H9 (cell line): ENCODE measurements at regions not wholly inside any gene's neighbourhood (a gene's known extent, or its start where the extent isn't known, plus 50 kb on each side); places are given as distances from the start of the nearest gene placed in this dataset.

Source experiments
- DNase-seq: peaks from one replicate; pipeline ENCODE4 v3.0.0-alpha.2; 2017
- H2AFZ ChIP-seq: one replicate; pipeline ENCODE4 v1.6.1; 2013; ENCODE audit warnings: mild to moderate bottlenecking, low read length, control low read depth, moderate library complexity
- H2AK5ac ChIP-seq: 2 replicates; pipeline ENCODE4 v1.6.1; 2013; ENCODE audit warnings: low read length, control low read depth, mixed read lengths; ENCODE audit not compliant: insufficient read length
- H2BK120ac ChIP-seq: one replicate; pipeline ENCODE4 v1.6.1; 2013; ENCODE audit warnings: low read depth, mild to moderate bottlenecking, low read length, control low read depth, inconsistent platforms; ENCODE audit not compliant: poor library complexity, severe bottlenecking
- H2BK12ac ChIP-seq: 2 replicates; pipeline ENCODE4 v1.6.1; 2013; ENCODE audit warnings: low read length, control low read depth, mixed read lengths, low read depth; ENCODE audit not compliant: insufficient read length
- H2BK15ac ChIP-seq: 2 replicates; pipeline ENCODE4 v1.6.1; 2013; ENCODE audit warnings: low read depth, low read length, control low read depth
- H2BK20ac ChIP-seq: one replicate; pipeline ENCODE4 v1.6.1; 2013; ENCODE audit warnings: low read depth, mild to moderate bottlenecking, low read length, control low read depth, inconsistent platforms; ENCODE audit not compliant: poor library complexity, severe bottlenecking
- H2BK5ac ChIP-seq: 2 replicates; pipeline ENCODE4 v1.6.1; 2013; ENCODE audit warnings: low read length, control low read depth, mixed read lengths; ENCODE audit not compliant: insufficient read length
- H3K14ac ChIP-seq: 2 replicates; pipeline ENCODE4 v1.6.1; 2013; ENCODE audit warnings: low read length, control low read depth; ENCODE audit not compliant: insufficient read depth
- H3K18ac ChIP-seq: 2 replicates; pipeline ENCODE4 v1.6.1; 2013; ENCODE audit warnings: low read depth, mild to moderate bottlenecking, mixed read lengths, low read length, control low read depth; ENCODE audit not compliant: insufficient read length
- H3K23ac ChIP-seq: 2 replicates; pipeline ENCODE4 v1.6.1; 2013; ENCODE audit warnings: low read length, control low read depth, mixed read lengths, low read depth; ENCODE audit not compliant: insufficient read length
- H3K23me2 ChIP-seq: 2 replicates; pipeline ENCODE4 v1.6.1; 2013; ENCODE audit warnings: low read depth, mild to moderate bottlenecking, mixed read lengths, low read length, control low read depth; ENCODE audit not compliant: insufficient read length, poor library complexity, severe bottlenecking
- H3K27ac ChIP-seq: 2 replicates; pipeline ENCODE4 v1.5.1; 2013; ENCODE audit warnings: low read length, control low read depth, mixed read lengths, low read depth; ENCODE audit not compliant: insufficient read length
- H3K27me3 ChIP-seq: 2 replicates; pipeline ENCODE4 v1.6.1; 2013; ENCODE audit warnings: low read length, control low read depth, inconsistent platforms; ENCODE audit not compliant: insufficient read depth
- H3K4ac ChIP-seq: 2 replicates; pipeline ENCODE4 v1.6.1; 2013; ENCODE audit warnings: low read depth, mild to moderate bottlenecking, control low read depth, inconsistent platforms, low read length, moderate library complexity
- H3K4me1 ChIP-seq: 2 replicates; pipeline ENCODE4 v1.6.1; 2013; ENCODE audit warnings: low read length, control low read depth, inconsistent platforms; ENCODE audit not compliant: insufficient read depth
- H3K4me2 ChIP-seq: 2 replicates; pipeline ENCODE4 v1.6.1; 2013; ENCODE audit warnings: low read length, control low read depth, mixed read lengths; ENCODE audit not compliant: insufficient read length, insufficient read depth
- H3K56ac ChIP-seq: 2 replicates; pipeline ENCODE4 v1.6.1; 2013; ENCODE audit warnings: low read depth, mild to moderate bottlenecking, mixed read lengths, low read length, control low read depth; ENCODE audit not compliant: insufficient read length
- H3K79me1 ChIP-seq: 2 replicates; pipeline ENCODE4 v1.6.1; 2013; ENCODE audit warnings: low read depth, mild to moderate bottlenecking, moderate library complexity, low read length, control low read depth, inconsistent platforms; ENCODE audit not compliant: insufficient read depth, poor library complexity, severe bottlenecking
- H3K79me2 ChIP-seq: 2 replicates; pipeline ENCODE4 v1.6.1; 2013; ENCODE audit warnings: low read length, control low read depth, inconsistent platforms; ENCODE audit not compliant: insufficient read depth
- H3K9ac ChIP-seq: 2 replicates; pipeline ENCODE4 v1.6.1; 2013; ENCODE audit warnings: low read length, control low read depth, mixed read lengths; ENCODE audit not compliant: insufficient read length; ENCODE audit errors: extremely low read depth
- H3K9me3 ChIP-seq: one replicate; pipeline ENCODE4 v1.6.1; 2013; ENCODE audit warnings: low read depth, low read length, inconsistent platforms; ENCODE audit not compliant: control insufficient read depth
- H3T11ph ChIP-seq: one replicate; pipeline ENCODE4 v1.6.1; 2013; ENCODE audit warnings: mild to moderate bottlenecking, low read length, control low read depth, inconsistent platforms
- H4K20me1 ChIP-seq: one replicate; pipeline ENCODE4 v1.6.1; 2013; ENCODE audit not compliant: control insufficient read depth, insufficient read length, insufficient read depth
- H4K5ac ChIP-seq: 2 replicates; pipeline ENCODE4 v1.6.1; 2013; ENCODE audit warnings: low read depth, mild to moderate bottlenecking, mixed read lengths, low read length, control low read depth; ENCODE audit not compliant: insufficient read length
- H4K8ac ChIP-seq: replicated peaks from 2 replicates; pipeline ENCODE4 v1.6.1; 2013; ENCODE audit warnings: low read length, control low read depth, mixed read lengths, low read depth; ENCODE audit not compliant: insufficient read length
- H4K91ac ChIP-seq: 2 replicates; pipeline ENCODE4 v1.6.1; 2013; ENCODE audit warnings: low read depth, mild to moderate bottlenecking, moderate library complexity, mixed read lengths, low read length, control low read depth; ENCODE audit not compliant: insufficient read length
- H3K27ac Mint-ChIP-seq, 3 experiments: 2 replicates in 2 of 3; 3 replicates in 1 of 3; pipeline ENCODE4 v1.8.0; 2020 to 2021; ENCODE audit warnings: mixed read lengths in 3 of 3, mild to moderate bottlenecking in 1 of 3, moderate library complexity in 1 of 3
- H3K27me3 Mint-ChIP-seq: 2 replicates; pipeline ENCODE4 v1.8.0; 2021; ENCODE audit warnings: low read depth, mild to moderate bottlenecking, moderate library complexity, mixed read lengths
- H3K36me3 Mint-ChIP-seq, 3 experiments: 2 replicates in 2 of 3; 3 replicates in 1 of 3; pipeline ENCODE4 v1.8.0; 2020 to 2021; ENCODE audit warnings: low read depth in 3 of 3, mixed read lengths in 3 of 3; ENCODE audit not compliant: insufficient read depth in 1 of 3
- H3K4me1 Mint-ChIP-seq, 2 experiments: 2 replicates each; pipeline ENCODE4 v1.8.0; 2020; ENCODE audit warnings: mixed read lengths in 2 of 2
- H3K4me3 Mint-ChIP-seq, 2 experiments: 2 replicates in 1 of 2; 3 replicates in 1 of 2; pipeline ENCODE4 v1.8.0; 2020 to 2021; ENCODE audit warnings: mild to moderate bottlenecking in 2 of 2, mixed read lengths in 2 of 2, moderate library complexity in 1 of 2
- H3K9me3 Mint-ChIP-seq, 2 experiments: 2 replicates in 1 of 2; 3 replicates in 1 of 2; pipeline ENCODE4 v1.8.0; 2020; ENCODE audit warnings: mild to moderate bottlenecking in 2 of 2, mixed read lengths in 2 of 2, moderate library complexity in 1 of 2
- WGBS: extraction: QIAGEN DNeasy Blood & Tissue Kit; methylation state at CpG from one replicate; pipeline ENCODE4 v1.1.7; 2013; ENCODE audit warnings: missing lambda C conversion rate, low lambda C conversion rate, mixed read lengths; ENCODE audit not compliant: insufficient read length; ENCODE audit errors: extremely low coverage; 5-methylcytosine and 5-hydroxymethylcytosine counted together
- TF ChIP-seq, protein P1 (sequence below): fragments of 200-600 bp; sonication (generic); conservative IDR thresholded peaks from 3 replicates; pipeline ENCODE4 v1.8.0; 2021; ENCODE audit warnings: antibody characterized with exemption, mild to moderate bottlenecking

- Histone ChIP-seq H3K4ac (no peak overlapping the region), H2BK120ac (no peak overlapping the region), H4K91ac (no peak overlapping the region), H4K5ac (no peak overlapping the region), H4K20me1 (no peaks in the 10 kb centered on the region), H3K9me3 (no peaks in the 10 kb centered on the region), H2BK20ac (no peak overlapping the region), H3T11ph (no peak overlapping the region), H3K27ac (no peak overlapping the region), H2AK5ac (no peak overlapping the region), H3K23me2 (no peaks in the 10 kb centered on the region), H3K79me2 (no peaks in the 10 kb centered on the region), H3K9ac (no peak overlapping the region), H2BK12ac (no peak overlapping the region), H3K56ac (no peak overlapping the region), H2AFZ (no peak overlapping the region), H3K27me3 (no peaks in the 10 kb centered on the region), H2BK15ac (no peak overlapping the region), H2BK5ac (no peak overlapping the region), H3K18ac (no peak overlapping the region), H3K79me1 (no peaks in the 10 kb centered on the region), H3K4me2 (no peak overlapping the region), H4K8ac (no peak overlapping the region), H3K4me1 (no peaks in the 10 kb centered on the region), H3K14ac (no peak overlapping the region), H3K23ac (no peak overlapping the region)
- no peaks in the 10 kb centered on the region; a peak in 1 of 5 replicates for H3K9me3 Mint-ChIP-seq
- DNase-seq = no peak
- no peaks in the 10 kb centered on the region for H3K36me3 Mint-ChIP-seq
- TF ChIP-seq, protein P1, sequence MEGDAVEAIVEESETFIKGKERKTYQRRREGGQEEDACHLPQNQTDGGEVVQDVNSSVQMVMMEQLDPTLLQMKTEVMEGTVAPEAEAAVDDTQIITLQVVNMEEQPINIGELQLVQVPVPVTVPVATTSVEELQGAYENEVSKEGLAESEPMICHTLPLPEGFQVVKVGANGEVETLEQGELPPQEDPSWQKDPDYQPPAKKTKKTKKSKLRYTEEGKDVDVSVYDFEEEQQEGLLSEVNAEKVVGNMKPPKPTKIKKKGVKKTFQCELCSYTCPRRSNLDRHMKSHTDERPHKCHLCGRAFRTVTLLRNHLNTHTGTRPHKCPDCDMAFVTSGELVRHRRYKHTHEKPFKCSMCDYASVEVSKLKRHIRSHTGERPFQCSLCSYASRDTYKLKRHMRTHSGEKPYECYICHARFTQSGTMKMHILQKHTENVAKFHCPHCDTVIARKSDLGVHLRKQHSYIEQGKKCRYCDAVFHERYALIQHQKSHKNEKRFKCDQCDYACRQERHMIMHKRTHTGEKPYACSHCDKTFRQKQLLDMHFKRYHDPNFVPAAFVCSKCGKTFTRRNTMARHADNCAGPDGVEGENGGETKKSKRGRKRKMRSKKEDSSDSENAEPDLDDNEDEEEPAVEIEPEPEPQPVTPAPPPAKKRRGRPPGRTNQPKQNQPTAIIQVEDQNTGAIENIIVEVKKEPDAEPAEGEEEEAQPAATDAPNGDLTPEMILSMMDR = no peak
- no CpG with 5 or more reads among the region's 4 CpGs for WGBS
- no peak overlapping the region for H3K4me3 Mint-ChIP-seq
- no peaks in the 10 kb centered on the region for H3K27me3 Mint-ChIP-seq
- no peaks in the 10 kb centered on the region for H3K4me1 Mint-ChIP-seq
- no peak overlapping the region for H3K27ac Mint-ChIP-seq
These were observed 1566.9 kb downstream of the STIM2 start for GRCh38 chr4:28427306-28428085.
